HG03025 (cell line): ENCODE measurements at regions not wholly inside any gene's neighbourhood (a gene's known extent, or its start where the extent isn't known, plus 50 kb on each side); places are given as distances from the start of the nearest gene placed in this dataset.
"Not testable (repeated sequence)": the region's sequence is repeated elsewhere in the genome, so short reads cannot be mapped to it uniquely, and the experiment has no call there.

Experiments
- ATAC-seq: cut with Tn5 transposase; IDR thresholded peaks from one replicate; pipeline ENCODE4 v1.9.1; 2021; ENCODE audit warnings: mild to moderate bottlenecking, moderate library complexity; ENCODE audit not compliant: unreplicated experiment, low FRiP score

DNA sequence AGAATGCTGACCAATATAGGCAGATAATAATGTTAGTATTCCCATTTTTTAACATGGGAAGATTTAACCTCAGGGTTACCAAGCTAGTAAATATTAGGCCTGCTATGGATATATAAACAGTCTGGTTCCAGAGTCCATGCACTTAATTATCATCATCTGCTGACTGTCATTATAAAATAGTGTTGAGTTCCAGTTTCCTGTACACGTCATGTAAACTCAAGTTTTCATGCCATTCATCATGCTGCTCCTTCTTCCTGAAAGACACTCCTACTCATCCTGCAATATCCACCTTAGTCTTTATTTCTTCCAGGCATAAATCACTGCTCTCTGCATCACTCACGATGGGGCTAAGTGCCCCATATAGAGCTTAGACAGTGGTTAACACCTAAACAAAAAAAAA lies 420.8 kb upstream of the SPHKAP start:
- ATAC-seq: no peak

GRCh38 chr2:228600265-228600664 lies 418.8 kb upstream of the SPHKAP start:
- no peak for ATAC-seq

DNA sequence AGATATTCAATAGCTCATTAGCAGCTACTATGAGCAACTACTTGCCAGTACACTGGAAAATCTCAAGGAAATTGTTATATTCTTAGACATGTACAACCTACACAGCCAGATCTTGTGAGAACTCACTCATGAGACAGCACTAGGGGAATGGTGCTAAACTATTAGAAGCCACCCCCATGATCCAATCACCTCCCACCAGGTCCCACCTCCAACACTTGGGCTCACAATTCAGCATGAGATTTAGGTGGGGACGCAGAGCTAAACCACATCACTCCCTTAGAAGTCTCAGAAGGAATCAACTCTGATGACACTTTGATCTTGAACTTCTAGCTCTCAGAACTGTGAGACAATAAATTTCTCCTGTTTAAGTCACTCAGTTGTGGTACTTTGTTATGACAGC lies 418.3 kb upstream of the SPHKAP start:
- peak; percentile 9 for ATAC-seq

GRCh38 chr2:228599297-228599696 lies 417.8 kb upstream of the SPHKAP start:
- peak; percentile 56 for ATAC-seq

DNA sequence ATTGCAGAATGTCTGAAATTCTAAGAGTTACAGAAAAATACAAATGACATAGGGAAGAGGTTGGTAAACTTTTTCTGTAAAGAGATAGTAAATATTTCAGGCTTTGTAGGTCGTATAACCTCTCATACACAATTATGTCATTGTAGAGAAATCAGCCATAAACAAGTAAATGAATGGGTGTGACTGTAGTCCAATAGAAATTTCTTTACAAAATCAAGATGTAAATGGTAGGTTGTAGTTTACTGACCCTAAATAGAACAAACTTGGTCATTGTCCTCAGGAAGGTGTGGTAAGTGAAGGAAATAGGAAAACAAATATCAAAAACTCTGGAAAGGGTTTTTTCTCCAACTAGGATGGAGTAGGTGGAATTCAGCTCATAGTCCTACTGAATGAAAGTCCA lies 415.5 kb upstream of the SPHKAP start:
- ATAC-seq: no peak

GRCh38 chr2:228594012-228594411 lies 412.5 kb upstream of the SPHKAP start:
- no peak for ATAC-seq

DNA sequence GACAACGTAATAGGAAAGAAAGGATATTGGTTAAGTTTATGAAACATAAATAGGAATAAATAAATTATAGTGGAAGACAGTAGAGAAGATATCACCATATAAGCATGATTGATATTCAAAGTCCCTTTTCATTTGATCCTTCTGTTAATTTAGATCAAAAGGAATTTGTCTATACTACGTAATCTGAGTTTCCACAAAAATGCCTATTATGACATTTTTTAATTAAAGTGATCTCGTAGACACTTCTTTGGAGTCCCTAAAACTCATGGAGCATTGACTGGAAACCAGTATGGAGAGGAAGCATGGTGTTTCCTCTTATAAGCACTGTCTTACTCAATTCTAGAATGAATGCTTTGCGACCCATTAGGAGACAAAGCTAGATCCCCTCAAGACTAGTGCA lies 411.4 kb upstream of the SPHKAP start:
- no peak for ATAC-seq

DNA sequence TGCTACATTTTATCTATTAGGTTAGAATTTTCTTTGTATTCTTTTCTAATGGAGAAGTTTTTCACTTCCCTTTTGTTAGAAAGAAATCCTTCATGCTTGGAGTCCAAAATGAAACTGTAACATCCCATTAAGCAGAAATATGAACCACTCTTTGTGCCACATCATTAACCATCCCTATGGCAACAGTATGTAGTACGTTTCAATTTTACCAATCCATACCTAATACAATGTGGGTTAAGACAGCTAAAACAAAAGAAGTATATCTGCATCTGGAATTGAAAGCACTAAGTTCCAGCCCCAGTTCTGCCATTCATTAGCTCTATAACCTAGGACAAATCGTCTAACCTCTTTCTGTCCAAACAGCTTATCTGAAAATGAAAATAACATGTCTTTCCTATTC lies 409.2 kb upstream of the SPHKAP start:
- peak; percentile 98 for ATAC-seq

DNA sequence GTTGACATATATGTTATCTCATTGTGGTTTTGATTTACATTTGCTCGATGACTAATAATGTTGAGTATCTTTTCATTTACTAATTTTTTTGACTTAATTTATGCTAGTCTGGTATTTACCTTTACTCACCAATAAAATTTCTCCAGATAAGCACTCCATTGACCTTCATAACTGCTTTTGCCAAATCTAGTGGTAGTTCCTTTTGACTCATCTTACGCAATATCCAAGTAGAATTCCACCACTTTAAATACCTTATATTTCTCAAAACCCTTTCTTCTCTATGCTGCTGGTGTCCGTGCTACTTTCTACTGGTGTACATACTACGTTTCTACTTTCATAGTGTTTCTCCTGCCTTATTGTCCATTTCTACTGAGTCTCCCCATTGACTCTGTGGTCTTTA lies 407.6 kb upstream of the SPHKAP start:
- no peak for ATAC-seq

DNA sequence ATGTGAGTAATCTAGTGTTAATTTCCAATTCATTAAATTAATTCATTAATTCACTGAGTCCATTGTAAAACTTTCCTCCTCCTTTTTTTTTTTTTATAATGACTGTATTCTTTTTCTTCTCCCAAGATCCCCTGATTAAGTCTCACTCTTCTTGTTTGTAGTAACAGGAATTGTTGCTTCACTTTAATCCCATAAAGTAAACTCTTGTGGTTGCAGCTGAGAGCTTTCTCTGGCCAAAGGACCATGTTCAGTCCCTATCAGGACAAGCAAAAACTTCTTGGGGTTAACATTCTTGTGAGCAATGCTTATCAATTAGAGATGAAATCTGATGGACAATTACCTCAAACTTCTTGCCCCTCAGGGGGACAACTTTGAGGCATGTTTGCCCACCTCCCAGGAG lies 400.2 kb upstream of the SPHKAP start:
- ATAC-seq: no peak

- no peak for ATAC-seq
Measured at GRCh38 chr2:228575897-228576296, 394.4 kb upstream of the SPHKAP start.

GRCh38 chr2:228568275-228568674 lies 386.8 kb upstream of the SPHKAP start:
- ATAC-seq: not testable (repeated sequence)

DNA sequence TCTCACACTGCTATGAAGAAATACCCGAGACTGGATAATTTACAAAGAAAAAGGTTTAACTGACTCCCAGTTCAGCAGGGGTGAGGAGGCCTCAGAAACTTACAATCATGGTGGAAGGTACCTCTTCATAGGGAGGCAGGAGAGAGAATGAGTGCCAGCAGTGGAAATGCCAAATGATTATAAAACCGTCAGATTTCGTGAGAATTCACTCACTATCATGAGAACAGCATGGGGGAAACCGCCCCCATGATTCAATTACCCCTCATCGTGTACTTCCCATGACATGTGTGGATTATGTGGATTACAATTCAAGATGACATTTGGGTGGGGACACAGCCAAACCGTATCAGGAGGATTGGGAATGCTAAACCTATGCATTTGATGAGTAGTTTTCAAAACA lies 380.3 kb upstream of the SPHKAP start:
- ATAC-seq: no peak

DNA sequence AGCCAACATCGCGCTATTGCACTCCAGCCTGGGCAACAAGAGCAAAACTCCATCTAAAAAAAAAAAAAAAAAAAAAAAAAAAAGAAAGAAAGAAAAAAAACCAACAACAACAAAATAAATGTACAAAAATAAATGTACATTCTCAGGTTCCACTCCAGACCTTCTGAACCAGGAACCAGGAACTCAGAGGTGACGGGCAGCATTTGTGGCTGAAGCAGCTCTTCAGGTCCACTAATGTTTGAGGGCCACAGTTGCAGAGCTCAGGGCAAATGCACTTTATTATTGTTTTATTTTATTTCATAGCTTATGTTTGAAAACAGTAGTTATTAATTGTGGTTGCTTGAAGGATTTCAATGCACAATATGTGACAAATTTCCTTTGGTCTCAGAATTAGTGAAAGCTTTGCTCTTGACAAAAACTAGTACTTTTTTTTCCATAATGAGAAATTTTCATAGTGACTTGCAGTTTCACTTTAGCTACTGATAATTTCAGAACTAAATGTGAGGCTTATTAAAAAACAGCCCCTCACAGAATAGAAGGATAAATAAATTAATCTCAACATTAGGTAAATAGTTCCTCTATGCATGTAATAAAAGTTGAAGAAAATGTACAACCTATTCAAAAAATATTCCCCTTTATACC lies 378.4 kb upstream of the SPHKAP start:
- ATAC-seq: peak; percentile 94

- no peak for ATAC-seq
Measured at GRCh38 chr2:228556717-228557116, 375.2 kb upstream of the SPHKAP start.

- no peak for ATAC-seq
Measured at GRCh38 chr2:228549441-228550007, 368.0 kb upstream of the SPHKAP start.

DNA sequence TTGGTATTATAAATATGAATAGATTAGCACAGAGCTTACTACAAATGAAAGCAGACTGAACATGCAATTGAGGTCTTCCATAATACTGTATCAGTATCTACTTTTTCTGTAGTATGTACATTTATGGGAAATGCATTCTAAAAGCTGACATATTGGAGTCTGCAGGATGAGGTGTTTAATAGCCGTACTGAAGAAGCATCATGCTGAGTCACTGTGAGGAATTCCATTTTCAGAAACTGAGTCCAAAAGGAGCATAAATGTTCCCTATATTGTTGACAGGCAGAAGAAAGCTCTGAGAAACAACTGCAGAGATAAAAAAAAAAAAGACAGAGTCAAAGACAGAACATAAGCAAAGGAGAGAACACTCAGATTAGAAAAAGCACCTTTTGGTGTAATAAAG lies 366.7 kb upstream of the SPHKAP start:
- ATAC-seq: no peak

DNA sequence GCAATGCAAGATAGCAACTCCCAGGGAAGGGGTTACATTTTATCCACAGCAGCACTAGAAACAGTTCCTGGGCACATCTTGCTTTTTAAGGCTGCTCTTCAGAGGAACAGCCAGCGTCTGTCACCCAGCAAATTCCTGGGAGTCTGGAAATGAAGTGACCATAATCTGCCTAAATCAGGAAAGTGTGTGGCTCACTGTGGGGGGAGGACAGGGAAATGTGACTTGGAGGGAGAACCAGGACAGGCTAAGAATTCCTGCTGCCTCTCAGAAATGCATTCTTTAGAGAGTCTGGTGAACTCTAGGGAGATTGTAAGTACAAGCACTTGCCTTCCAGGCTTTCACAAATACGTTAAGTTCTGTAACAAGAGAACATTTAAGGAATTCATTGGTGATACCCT lies 364.3 kb upstream of the SPHKAP start:
- ATAC-seq: no peak

GRCh38 chr2:228545041-228545747 lies 363.7 kb upstream of the SPHKAP start:
- ATAC-seq: no peak

DNA sequence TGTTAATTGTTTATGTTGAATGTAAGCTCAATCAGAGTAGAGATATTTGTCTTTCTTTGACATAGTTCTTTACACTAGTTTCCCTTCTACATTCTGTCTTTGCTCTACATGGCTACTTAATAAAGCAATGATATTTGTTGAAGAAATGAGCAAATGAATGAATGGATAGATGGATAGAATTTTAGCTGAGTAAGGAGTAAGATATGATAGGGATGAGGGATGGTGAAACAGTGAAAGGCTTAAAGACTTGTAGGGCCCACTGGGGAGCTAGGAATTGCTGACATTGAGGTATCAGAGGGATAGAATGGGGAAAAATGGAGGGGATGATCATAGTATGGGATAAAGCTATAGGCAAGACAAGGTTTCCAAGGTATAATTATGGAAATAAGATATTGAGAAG lies 361.6 kb upstream of the SPHKAP start:
- no peak for ATAC-seq

GRCh38 chr2:228542277-228542676 lies 360.8 kb upstream of the SPHKAP start:
- no peak for ATAC-seq

DNA sequence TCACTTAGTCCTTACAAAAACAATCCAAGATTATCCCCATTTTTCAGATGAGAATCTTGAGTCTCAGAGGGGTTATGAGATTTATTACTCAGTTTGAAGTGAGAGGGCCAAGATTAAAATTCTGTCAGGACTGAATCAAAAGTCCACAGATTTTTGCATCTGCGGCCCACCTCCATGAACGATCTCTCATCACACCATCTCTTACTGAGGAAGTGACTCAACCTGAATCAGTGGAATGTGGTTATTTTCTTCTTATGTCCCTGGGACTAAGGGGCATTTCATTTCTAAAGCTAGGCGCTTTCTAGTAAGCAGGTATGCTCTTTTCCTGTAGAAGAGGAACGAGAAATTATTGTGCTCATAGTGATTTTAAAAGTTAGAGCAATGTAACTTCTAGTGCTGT lies 360.3 kb upstream of the SPHKAP start:
- no peak for ATAC-seq
